Sigmoid colon (tissue), 6 donors: ENCODE measurements at regions not wholly inside any gene's neighbourhood (a gene's known extent, or its start where the extent isn't known, plus 50 kb on each side); places are given as distances from the start of the nearest gene placed in this dataset.
"Not testable (repeated sequence)": the region's sequence is repeated elsewhere in the genome, so short reads cannot be mapped to it uniquely, and the experiment has no call there.

Source experiments
- DNase-seq: peaks from one replicate; pipeline ENCODE4 v3.0.0-alpha.2; 2019
- H3K27ac ChIP-seq, 4 donors: fragments of 200-600 bp; sonication (generic); one replicate each; pipeline ENCODE4 v1.5.1; 2016 to 2019; ENCODE audit warnings: mild to moderate bottlenecking in 1 of 4
- H3K27me3 ChIP-seq, 3 donors: fragments of 200-600 bp; sonication (generic); one replicate each; pipeline ENCODE4 v1.5.1; 2019; ENCODE audit warnings: mild to moderate bottlenecking in 1 of 3
- H3K36me3 ChIP-seq, 4 donors: fragments of 200-600 bp; sonication (generic); one replicate each; pipeline ENCODE4 v1.5.1; 2016 to 2019
- H3K4me1 ChIP-seq, 4 donors: fragments of 200-600 bp; sonication (generic); one replicate each; pipeline ENCODE4 v1.5.1; 2017 to 2019
- H3K4me3 ChIP-seq, 4 donors: fragments of 200-600 bp; sonication (generic); one replicate each; pipeline ENCODE4 v1.5.1; 2017 to 2019; ENCODE audit warnings: mild to moderate bottlenecking in 2 of 4, moderate library complexity in 1 of 4
- H3K9me3 ChIP-seq, 4 donors: fragments of 200-600 bp in 3 of 4; sonication (generic) in 3 of 4; one replicate each; pipeline versions ENCODE4 v1.5.1 to v1.6.1; 2013 to 2019
- EP300 ChIP-seq, 4 donors: sonication (generic); formaldehyde crosslinking; IDR thresholded peaks; one replicate each; pipeline ENCODE4 v1.6.1; 2017; ENCODE audit warnings: antibody characterized with exemption in 4 of 4
- POLR2A ChIP-seq, 2 donors: fragments of 450-650 bp; IDR thresholded peaks; one replicate each; pipeline ENCODE4 v1.6.1; 2016; ENCODE audit warnings: antibody characterized with exemption in 2 of 2, mild to moderate bottlenecking in 2 of 2, moderate library complexity in 2 of 2
- POLR2AphosphoS5 ChIP-seq, 4 donors: sonication (generic); formaldehyde crosslinking; IDR thresholded peaks; one replicate each; pipeline ENCODE4 v1.6.1; 2017; ENCODE audit warnings: antibody characterized with exemption in 4 of 4
- WGBS, 2 donors: extraction: QIAGEN DNeasy Blood & Tissue Kit; methylation state at CpG; one replicate each; pipeline ENCODE4 v1.1.7; 2013; 5-methylcytosine and 5-hydroxymethylcytosine counted together
- intact Hi-C: fragments of 100-400 bp; cut with DNase I; formaldehyde crosslinking; loops from one replicate; pipeline ENCODE4 v1.15.1; 2023
- TF ChIP-seq, protein P1 (sequence below), 4 experiments: fragments of 450-650 bp in 3 of 4; fragments of 200-600 bp in 1 of 4; IDR thresholded peaks; one replicate each; pipeline ENCODE4 v1.5.1; 2016 to 2019; ENCODE audit warnings: antibody characterized with exemption in 4 of 4, mild to moderate bottlenecking in 3 of 4, moderate library complexity in 2 of 4
- donor health status: healthy with polysubstance abuse.
- donor health status: healthy.

DNA sequence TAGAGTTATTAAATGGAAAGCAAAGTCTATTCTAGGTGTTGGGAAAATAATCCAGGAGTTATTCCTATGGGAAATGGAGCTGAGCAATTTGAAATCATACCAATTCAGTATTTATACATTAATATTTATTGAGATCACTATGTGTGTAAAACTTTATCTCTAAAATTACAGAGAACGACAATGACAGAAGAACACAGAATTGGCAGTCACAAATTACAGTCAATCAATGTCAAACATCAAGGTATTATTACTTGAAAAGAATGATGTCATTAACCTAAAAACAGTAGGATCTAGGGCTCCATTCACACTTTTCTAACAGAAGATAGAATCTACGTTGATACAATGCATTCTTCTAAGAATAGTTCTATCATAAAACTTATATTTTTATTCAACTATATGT, 154.9 kb upstream of the GJE1 start:
- no peaks in the 10 kb centered on the region for H3K27me3 ChIP-seq
- no peak for DNase-seq
- no peaks in the 10 kb centered on the region for H3K36me3 ChIP-seq
- 87 to 89% methylated on average over 2 of the region's 2 CpGs for WGBS, 2 donors
- TF ChIP-seq EP300 (IDR thresholded peaks at IDR 0.05) (no peak), POLR2AphosphoS5 (IDR thresholded peaks at IDR 0.05) (no peak), POLR2A (IDR thresholded peaks at IDR 0.05) (no peak)
- TF ChIP-seq, protein P1, sequence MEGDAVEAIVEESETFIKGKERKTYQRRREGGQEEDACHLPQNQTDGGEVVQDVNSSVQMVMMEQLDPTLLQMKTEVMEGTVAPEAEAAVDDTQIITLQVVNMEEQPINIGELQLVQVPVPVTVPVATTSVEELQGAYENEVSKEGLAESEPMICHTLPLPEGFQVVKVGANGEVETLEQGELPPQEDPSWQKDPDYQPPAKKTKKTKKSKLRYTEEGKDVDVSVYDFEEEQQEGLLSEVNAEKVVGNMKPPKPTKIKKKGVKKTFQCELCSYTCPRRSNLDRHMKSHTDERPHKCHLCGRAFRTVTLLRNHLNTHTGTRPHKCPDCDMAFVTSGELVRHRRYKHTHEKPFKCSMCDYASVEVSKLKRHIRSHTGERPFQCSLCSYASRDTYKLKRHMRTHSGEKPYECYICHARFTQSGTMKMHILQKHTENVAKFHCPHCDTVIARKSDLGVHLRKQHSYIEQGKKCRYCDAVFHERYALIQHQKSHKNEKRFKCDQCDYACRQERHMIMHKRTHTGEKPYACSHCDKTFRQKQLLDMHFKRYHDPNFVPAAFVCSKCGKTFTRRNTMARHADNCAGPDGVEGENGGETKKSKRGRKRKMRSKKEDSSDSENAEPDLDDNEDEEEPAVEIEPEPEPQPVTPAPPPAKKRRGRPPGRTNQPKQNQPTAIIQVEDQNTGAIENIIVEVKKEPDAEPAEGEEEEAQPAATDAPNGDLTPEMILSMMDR (IDR thresholded peaks at IDR 0.05) = no peak
- H3K4me1 ChIP-seq = no peaks in the 10 kb centered on the region
- no peak overlapping the region for H3K27ac ChIP-seq
- intact Hi-C loops = no loop called here
- H3K9me3 ChIP-seq = no peaks in the 10 kb centered on the region
- no peak overlapping the region for H3K4me3 ChIP-seq

DNA sequence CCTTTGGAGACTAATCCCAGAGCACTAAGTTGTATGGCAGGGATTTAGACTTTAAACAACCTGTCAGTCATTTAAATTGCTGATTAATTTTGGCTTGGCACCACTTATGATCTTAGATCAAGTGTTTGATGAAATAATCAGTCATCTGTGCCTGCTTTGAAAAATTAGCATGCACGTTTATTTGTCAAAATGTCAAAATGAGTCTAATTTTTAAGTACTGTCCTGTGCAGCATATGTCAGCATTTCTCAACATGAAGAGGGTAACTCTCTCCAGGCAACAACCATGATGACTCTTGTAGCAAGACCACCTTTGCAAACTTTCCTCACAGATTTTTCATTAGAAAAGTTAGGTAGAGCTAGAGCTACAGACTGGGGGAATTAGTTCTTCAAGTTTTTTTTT, 155.7 kb upstream of the GJE1 start:
- 74 to 85% methylated on average over 1 of the region's 1 CpG for WGBS, 2 donors

DNA sequence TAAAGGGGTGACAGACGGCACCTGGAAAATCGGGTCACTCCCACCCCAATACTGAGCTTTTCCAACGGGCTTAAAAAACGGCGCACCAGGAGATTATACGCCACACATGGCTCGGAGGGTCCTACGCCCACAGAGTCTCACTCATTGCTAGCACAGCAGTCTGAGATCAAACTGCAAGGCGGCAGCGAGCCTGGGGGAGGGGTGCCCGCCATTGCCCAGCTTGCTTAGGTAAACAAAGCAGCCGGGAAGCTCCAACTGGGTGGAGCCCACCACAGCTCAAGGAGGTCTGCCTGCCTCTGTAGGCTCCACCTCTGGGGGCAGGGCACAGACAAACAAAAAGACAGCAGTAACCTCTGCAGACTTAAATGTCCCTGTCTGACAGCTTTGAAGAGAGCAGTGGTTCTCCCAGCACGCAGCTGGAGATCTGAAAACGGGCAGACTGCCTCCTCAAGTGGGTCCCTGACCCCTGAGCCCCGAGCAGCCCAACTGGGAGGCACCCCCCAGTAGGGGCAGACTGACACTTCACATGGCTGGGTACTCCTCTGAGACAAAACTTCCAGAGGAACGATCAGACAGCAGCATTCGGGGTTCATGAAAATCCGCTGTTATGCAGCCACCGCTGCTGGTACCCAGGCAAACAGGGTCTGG, 162.8 kb upstream of the GJE1 start:
- H3K27ac ChIP-seq, H3K4me1 ChIP-seq, H3K9me3 ChIP-seq, H3K36me3 ChIP-seq, H3K4me3 ChIP-seq, DNase-seq, H3K27me3 ChIP-seq, intact Hi-C loops: not testable (repeated sequence)
- 79 to 80% methylated on average over 19 of the region's 19 CpGs for WGBS, 2 donors

More for the DNA sequence above, 155.7 kb upstream of the GJE1 start:
- DNase-seq = no peak
- Histone ChIP-seq H3K4me1 (no peaks in the 10 kb centered on the region), H3K9me3 (no peaks in the 10 kb centered on the region), H3K27ac (no peak overlapping the region), H3K27me3 (no peaks in the 10 kb centered on the region), H3K36me3 (no peaks in the 10 kb centered on the region), H3K4me3 (no peak overlapping the region)
- intact Hi-C loops = no loop called here
- TF ChIP-seq EP300 (IDR thresholded peaks at IDR 0.05) (no peak), POLR2A (IDR thresholded peaks at IDR 0.05) (no peak), POLR2AphosphoS5 (IDR thresholded peaks at IDR 0.05) (no peak)
- TF ChIP-seq, protein P1 (IDR thresholded peaks at IDR 0.05) = no peak

DNA sequence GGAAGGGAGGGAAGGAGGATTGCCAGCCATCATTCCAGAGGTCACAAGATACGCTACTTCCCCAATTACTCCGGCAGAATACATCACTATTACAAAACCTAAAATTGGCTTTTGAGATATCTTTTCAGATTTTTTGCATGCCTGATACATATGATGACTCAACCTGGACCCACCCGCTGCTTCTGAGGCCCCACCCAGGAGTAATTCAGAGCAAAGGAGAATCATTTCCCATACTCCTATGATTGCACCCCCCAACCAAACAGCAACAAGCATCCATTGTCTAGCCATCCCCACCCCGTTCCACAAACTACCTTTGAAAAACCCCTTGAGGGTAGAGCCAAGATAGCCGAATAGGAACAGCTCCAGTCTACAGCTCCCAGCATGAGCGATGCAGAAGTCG, 163.5 kb upstream of the GJE1 start:
- intact Hi-C loops = no loop called here
- H3K36me3 ChIP-seq = no peaks in the 10 kb centered on the region
- H3K9me3 ChIP-seq = no peaks in the 10 kb centered on the region
- 93 to 94% methylated on average over 7 of the region's 7 CpGs for WGBS, 2 donors
- H3K27ac ChIP-seq = no peak overlapping the region
- H3K4me3 ChIP-seq = no peak overlapping the region
- no peaks in the 10 kb centered on the region for H3K4me1 ChIP-seq
- TF ChIP-seq, protein P1 (IDR thresholded peaks at IDR 0.05) = no peak
- TF ChIP-seq POLR2AphosphoS5 (IDR thresholded peaks at IDR 0.05) (no peak), EP300 (IDR thresholded peaks at IDR 0.05) (no peak), POLR2A (IDR thresholded peaks at IDR 0.05) (no peak)
- no peak for DNase-seq
- no peaks in the 10 kb centered on the region for H3K27me3 ChIP-seq

DNA sequence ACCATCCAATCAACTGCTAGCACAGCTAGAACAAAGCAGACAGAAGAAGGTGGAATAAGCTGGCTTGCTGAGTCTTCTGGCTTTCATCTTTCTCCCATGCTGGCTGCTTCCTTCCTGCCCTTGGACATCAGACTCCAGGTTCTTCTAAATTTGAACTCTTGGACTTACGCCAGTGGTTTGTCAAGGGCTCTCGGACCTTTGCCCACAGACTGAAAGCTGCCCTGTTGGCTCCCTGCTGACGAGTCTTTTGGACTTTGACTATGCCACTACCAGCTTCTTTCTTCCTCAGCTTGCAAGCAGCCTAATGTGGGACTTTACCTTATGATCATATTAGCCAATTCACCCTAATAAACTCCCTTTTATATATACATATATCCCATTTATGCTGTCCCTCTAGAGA, 164.1 kb upstream of the GJE1 start:
- TF ChIP-seq, protein P1 (IDR thresholded peaks at IDR 0.05) = no peak
- TF ChIP-seq POLR2AphosphoS5 (IDR thresholded peaks at IDR 0.05) = no peak
- TF ChIP-seq POLR2A (IDR thresholded peaks at IDR 0.05) = no peak
- TF ChIP-seq EP300 (IDR thresholded peaks at IDR 0.05) = no peak
- DNase-seq = no peak
- no peaks in the 10 kb centered on the region for H3K27me3 ChIP-seq
- intact Hi-C loops = no loop called here
- no peaks in the 10 kb centered on the region for H3K36me3 ChIP-seq
- no peaks in the 10 kb centered on the region for H3K9me3 ChIP-seq
- no peak overlapping the region for H3K27ac ChIP-seq
- 87 to 89% methylated on average over 3 of the region's 3 CpGs for WGBS, 2 donors
- H3K4me1 ChIP-seq = no peaks in the 10 kb centered on the region
- no peak overlapping the region for H3K4me3 ChIP-seq
